GM19239 (cell line): ENCODE measurements at regions not wholly inside any gene's neighbourhood (a gene's known extent, or its start where the extent isn't known, plus 50 kb on each side); places are given as distances from the start of the nearest gene placed in this dataset.
"Not testable (repeated sequence)": the region's sequence is repeated elsewhere in the genome, so short reads cannot be mapped to it uniquely, and the experiment has no call there.

Experiments used
- DNase-seq: peaks from one replicate; pipeline ENCODE4 v3.0.0; 2011; ENCODE audit warnings: low spot score; ENCODE audit not compliant: insufficient read length
- FAIRE-seq: peaks from 2 replicates; lab custom pipeline; 2011; peaks lifted over from hg19 to GRCh38; lab: Jason Lieb, UNC

DNA sequence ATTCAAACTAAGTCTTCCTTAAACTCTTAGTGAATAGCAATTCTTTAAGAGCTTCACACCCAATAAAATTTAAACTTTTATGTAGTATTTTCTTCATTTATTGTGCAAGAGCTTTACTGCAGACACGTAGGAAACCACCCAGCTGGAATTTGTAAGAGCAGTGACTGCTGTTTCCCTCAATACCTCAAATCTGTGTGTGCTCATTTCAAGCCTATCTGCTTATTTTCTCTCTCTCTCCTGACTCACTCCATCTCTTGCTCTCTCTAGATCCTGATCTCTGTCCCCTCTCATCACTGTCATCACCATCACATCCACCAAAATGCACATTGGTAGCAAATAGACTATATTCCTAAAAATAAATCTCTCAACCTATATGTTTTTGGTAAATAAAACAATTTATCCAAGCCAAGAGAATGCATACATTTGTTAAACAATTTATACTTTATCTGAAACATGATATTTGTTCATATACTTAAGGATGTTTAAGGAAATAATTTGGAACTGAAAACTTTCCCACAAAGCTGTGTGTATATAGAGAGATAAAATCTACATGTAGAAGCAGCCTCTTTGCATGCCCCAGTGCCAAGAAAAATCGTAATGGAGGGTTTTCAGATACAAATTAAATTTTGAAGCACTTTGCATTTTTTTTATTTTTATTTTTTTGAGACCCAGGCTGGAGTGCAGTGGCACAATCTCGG, 273.0 kb downstream of the TFAP2A start:
- FAIRE-seq: no peak
- no peak for DNase-seq

DNA sequence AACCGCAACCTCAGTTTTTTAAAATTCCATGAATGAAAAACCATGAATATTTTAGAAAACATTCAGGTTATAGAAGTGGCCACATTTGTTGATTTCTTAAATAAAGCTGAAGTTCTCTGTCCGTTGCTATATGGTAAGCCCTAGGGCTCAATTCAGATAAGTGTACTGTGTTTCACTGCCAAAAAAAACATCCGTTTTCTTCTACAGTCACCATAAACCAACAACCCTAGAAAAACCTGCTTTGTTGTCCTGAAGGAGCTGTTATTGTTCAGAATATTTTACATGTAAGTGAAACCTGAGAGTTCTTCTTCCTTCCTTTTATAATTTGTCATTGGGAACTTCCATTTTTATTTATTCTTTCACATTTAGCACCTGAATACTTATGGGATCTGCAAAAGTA, 274.1 kb downstream of the TFAP2A start:
- FAIRE-seq (no peak), DNase-seq (no peak)

DNA sequence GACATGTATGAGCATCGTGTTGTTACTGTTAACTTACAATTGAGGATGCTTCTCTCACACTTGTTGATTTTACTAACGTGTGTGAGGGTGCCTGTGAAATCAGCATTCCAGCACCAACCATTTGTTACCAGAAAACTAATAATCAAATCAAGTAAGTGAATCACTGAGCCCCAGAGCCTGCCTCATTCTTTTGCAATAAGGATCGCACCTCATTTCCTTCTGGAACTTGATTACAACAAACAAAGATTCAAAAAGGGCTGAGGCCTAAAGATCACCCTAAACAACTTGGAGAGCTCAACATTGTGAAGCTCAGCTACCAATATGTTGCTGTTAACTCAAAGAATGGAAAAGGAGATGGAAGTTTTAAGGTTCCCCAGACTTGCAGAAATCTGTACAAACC, 274.7 kb downstream of the TFAP2A start:
- no peak for FAIRE-seq
- no peak for DNase-seq

DNA sequence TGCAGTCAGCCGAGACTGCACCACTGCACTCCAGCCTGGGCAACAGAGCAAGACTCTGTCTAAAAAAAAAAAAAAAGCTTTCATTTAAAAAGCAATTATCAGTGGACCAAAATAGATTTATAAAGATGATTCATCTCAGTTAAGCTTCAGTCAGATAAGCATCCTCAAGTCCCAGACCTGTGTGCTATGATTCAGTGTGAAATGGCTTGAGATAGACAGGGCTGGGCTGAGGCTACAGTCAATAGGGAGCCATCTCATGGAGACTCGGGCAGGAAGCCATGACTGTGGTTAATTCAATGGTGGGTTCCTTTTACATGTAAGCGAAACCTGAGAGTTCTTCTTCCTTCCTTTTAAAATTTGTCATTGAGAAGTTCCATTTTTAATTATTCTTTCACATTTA, 276.0 kb downstream of the TFAP2A start:
- DNase-seq (no peak), FAIRE-seq (no peak)

DNA sequence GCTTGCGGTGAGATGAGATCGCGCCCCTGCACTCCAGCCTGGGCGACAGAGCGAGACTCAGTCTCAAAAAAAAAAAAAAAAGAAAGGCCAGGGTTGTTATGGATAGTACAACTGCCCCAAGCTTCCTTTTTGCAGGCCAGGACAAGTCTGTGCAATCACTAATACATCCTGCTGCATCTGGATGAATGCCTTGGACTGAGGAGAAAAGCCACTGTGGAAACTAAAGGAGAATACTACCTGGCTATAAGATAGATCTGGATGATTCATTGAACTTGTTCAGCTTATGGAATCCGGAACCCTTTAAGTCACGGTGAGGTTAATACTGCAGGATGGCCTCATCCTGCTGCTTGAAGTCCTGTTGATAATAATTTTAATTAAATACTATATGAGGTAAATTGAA, 278.2 kb downstream of the TFAP2A start:
- DNase-seq (no peak), FAIRE-seq (no peak)

DNA sequence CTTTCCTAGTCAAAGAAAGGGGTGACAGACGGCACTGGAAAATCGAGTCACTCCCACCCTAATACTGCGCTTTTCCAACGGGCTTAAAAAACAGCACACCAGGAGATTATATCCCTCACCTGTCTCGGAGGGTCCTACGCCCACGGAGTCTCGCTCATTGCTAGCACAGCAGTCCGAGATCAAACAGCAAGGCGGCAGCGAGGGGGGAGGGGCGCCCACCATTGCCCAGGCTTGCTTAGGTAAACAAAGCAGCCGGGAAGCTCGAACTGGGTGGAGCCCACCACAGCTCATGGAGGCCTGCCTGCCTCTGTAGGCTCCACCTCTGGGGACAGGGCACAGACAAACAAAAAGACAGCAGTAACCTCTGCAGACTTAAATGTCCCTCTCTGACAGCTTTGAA, 280.7 kb downstream of the TFAP2A start:
- DNase-seq, FAIRE-seq: not testable (repeated sequence)

DNA sequence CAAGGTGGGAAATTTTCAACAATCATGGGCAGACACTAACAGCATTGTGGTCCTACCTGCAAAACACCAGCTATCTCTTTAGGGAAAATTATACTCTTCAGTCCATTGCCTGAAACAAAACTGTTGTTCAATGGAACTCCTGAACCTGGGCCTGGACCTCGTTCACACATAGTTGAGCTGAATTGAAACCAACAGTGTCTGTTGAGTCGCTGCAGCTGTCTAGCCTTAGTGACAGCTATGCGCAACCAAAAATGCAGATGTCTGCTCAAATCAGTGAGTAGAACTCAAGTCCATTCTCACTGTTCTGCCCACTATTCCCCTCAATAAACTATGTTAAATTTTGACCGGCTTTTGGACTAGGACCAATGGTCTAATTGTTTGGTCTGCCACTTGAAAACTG, 286.2 kb downstream of the TFAP2A start:
- FAIRE-seq (no peak), DNase-seq (no peak)

DNA sequence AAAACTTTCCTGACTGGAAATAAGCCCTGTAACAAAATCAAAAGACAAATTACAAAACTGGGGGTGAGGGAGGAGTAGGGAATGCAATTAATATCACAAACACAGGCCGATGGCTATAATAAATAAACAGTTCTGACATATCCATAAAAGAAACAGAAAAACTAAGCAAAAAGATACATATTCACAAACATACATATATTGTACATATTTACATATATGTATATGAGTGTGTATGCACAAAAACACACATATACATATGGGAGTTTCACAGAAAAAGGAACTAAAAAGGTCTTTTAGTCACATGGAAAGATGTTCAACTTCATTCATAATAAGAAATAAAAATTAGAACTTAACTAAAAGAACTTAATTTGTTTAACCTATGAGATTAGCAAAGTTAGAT, 292.7 kb downstream of the TFAP2A start:
- no peak for FAIRE-seq

DNA sequence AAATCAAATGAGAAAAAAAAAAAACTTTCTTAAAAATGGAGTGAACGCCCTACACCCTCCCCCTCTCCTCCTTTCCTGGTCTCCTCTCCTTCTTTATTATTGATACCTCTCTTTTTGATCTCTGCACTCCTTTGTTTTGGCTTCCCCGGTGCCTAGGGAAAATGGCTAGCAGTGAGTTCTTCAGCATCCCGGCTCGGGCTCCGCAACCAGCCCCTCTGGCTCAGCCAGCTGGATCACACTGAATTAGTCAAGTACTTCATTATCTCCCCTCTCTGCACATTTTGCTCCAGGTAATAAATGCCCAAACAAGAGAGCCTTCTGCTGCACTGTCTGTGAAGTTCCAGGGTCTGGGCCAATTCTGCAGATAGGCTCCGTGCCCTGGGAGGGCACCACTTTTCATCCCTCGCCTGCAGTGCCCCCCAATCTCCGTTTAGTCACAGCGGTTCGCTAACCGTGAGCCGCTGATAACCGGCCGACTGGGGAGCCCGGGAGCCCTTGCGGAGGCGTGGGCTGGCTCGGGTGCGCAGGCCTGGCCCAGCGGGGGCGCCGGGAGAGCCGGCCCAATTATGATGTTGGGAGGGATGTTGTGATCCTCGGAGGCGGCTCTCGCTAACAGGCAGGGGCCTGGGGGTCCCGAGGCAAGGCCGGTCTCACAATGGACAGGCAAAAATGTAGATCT, 301.9 kb downstream of the TFAP2A start:
- FAIRE-seq (no peak), DNase-seq (no peak)

More for the DNA sequence above, 292.7 kb downstream of the TFAP2A start:
- DNase-seq: no peak

DNA sequence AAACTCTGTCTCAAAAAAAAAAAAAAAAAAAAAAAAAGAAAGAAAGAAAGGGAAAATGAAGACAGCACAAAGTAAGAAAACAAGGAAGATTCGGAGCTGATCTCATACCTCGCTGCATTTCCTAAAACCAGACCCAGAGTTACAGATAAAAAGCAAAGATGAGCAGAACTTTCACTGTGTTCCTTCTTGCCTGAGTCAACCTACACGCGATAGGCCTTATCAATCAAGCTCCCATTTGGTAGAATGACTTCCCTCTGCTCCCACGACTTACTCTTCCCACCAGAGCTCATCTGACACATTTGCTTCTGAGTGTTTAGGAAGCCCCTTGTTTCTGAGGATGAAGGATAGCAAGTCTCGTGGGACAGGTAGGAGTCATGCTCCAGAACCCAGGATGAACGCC, 302.9 kb downstream of the TFAP2A start:
- FAIRE-seq (no peak), DNase-seq (no peak)

DNA sequence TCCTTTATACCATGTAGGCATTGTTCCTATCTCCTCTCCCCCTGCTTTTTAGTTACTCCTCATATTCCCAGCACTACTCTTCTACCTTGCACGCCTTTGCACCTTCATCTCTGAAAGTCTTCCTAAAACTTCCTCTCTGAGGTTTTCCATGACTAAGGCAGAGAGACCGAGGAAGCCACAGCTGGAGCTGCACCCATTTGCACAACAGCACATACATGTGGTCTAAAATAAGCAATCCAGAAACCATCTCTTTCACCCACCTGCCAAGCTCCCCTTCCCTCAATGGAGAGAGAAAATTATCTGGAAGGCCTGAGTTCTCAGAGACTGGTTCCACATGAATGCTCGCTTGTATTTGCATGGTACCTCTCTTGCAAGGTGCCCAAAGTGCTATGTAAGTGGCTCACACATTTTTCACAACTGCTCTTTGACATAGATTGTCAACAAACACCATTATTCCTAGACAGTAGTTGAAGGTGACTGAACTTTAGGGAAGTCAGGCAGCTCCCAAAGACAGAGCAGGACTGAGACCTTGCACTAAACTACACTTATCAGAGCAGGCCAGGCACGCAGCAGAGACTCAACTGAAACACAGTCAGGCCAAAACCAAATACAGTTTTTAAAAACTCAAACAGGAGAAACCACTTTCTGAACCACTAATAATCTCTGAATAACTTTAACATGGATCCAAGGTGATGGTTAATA, 313.2 kb downstream of the TFAP2A start:
- no peak for FAIRE-seq
- no peak for DNase-seq

DNA sequence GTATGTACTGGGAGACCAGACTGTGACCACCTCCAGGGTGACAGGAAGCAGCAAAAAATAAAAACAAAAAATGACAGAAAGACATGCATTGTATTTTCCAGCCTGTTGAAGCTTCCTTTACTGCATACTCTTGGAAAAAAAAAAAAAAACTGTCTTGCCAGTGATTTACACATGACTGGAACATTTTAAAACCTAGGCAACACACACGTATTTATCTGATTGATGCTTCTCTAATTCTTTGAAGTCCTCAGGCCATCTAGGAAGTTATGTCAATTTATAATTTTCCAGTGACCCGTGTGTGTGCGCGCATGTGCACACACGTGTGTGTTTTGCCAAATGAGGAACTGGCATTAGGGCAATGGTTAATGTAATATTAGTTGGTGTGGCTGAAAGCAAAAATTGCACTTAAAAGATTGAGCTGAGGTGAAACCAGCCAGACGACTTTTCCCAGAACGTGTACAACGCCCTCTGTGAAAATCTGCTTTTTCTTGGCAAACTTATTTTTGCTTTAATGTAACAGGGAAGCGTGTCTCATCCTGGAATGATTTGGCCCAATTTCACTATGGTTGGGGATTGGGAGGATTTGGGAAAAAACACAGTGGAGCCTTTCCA, 315.2 kb downstream of the TFAP2A start:
- DNase-seq (no peak), FAIRE-seq (no peak)

DNA sequence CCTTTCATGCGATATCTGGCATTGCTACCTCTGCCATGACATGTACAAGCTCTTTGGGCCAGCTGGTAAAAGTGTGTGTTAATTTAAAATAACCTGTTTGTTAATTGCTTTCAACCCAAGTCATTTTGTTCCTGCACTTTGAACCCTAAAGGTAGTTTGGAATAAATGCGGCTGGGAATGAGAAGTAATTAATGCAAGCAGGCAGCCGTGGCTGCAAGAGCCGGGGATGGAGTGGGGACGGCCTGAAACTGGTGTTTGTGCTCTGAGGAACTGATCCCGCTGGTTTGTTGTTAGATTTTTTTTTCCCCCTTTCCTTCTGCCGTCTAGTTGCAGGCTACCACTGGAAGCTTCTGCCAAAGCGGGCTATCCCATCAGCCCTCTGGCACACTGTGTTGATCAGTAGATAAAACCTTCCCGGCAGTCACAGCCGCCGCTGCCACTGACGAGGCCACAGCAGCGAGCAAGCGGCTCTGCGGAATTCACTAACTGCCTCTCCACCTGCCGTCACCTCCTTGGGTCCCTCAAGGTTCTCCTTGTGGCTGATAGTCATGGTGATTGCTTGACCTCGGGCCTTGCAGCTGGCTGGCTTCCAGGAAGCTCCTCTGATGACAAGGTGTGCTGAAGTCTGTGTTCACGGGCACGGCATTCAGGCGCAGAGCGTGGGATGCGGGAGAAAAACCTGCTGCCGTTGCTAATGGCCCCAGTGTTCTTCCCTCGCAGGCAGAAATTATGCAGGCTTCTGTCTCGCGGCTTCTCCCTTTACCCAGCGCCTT, 315.9 kb downstream of the TFAP2A start:
- no peak for FAIRE-seq
- DNase-seq: no peak

DNA sequence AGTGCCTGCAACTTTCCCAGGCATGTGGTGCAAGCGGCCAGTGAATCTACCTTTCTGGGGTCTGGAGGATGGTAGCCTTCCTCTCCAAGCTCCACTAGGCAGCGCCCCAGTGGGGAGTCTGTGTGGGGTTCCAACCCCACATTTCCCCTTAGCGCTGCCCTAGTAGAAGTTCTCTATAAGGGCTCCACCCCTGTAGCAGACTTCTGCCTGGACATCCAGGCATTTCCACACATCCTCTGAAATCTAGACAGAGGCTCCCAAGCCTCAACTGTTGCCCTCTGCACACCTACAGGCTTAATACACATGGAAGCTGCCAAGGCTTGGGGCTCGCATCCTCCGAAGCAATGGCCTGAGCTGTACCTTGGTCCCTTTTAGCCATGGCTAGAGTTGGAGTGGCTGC, 321.6 kb downstream of the TFAP2A start:
- no peak for FAIRE-seq

DNA sequence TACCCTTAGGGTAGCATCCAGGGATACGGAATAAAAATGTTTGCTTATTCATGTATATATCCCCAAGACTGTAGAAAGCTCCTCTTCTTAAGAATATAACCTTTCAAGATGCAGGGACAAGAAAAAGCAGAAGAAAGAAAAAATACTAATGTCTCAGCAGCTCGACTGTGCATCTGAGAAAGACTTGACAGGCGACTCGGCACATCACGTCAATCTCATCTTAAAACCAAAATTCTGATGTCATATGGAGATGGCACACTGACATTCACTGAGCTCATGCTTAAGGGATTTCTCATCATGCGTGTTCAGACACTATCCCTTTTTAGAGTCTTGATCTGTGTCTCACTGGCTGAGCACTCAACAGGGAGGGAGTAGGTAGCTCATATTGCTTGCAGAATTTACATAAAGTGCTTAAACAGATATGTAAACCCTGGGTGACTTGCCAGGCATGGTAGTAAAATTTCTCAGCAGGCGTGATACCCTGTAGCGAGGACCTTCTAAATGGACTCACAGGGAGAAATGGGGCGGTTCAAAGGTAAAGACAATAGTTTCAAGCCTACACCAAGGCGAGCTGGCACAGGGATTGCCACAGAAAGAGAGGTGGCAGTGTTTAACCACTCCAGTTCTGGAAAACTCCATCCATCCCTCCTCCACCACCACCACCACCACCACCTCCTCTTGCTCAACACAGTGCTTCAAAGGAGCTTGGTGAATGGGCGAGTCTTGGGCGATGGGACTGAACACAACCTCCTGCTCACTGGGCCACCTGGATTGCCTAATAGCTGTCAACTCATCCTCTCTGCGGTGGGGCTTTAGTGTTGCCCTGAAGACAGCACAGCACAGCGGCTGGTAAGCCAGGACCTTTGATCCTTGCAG, 330.5 kb downstream of the TFAP2A start:
- FAIRE-seq (no peak), DNase-seq (no peak)

More for the DNA sequence above, 321.6 kb downstream of the TFAP2A start:
- DNase-seq: no peak

DNA sequence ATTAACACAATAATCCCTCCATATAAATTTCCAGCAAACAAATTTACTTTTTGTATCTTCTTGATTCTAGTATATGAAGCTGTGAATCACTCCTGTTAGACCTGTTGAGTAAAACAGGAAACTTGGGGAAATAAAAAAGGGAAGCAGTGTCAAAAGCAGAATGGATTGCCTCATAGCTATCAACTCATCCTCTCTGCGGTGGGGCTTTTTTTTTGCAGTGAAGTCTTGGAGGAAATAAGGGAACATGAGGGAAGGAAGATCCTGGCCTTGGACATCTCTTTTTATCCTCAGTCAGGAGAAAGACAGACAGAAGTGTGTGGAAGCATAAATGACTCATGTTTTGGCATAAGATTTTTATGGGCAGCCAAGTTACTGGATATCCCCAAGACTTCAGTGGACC, 332.5 kb downstream of the TFAP2A start:
- FAIRE-seq (no peak), DNase-seq (no peak)

DNA sequence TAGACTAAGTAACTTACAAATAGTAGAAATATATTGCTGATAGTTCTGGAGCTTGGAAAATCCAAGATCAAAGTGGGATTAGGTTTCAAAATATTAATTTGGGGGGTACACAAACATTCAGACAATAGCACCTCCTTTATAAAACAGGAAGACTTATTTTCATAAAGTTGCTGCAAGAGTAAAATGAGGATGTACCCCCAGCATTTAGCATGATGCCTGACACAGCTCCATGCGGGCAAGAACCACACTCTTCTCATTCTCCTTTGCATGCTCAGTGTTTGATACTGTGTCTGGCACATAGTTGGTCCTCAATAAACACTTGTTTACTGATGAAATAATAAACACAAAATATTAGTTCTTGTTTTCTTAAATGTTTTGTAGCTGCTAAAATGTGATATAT, 332.9 kb downstream of the TFAP2A start:
- DNase-seq: no peak
- FAIRE-seq: no peak

DNA sequence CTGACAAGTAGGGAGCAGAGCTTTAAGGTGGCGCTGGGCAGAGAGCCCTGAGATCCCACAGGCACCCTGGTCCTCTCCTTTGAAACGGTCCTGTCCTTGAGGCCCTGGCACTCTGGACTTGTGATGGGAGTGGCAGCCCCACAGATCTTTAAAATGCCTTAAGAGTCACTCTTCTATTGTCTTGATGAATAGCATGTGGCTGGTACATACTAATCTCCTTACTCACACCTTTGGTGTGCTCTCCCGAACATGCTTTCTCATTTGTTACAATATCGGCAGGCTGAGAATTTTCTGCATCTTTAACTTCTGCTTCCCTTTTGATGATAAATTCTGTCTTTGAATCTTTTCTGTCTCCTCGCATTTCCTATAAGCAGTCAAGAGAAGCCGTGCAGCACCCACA, 333.8 kb downstream of the TFAP2A start:
- FAIRE-seq (no peak), DNase-seq (no peak)

DNA sequence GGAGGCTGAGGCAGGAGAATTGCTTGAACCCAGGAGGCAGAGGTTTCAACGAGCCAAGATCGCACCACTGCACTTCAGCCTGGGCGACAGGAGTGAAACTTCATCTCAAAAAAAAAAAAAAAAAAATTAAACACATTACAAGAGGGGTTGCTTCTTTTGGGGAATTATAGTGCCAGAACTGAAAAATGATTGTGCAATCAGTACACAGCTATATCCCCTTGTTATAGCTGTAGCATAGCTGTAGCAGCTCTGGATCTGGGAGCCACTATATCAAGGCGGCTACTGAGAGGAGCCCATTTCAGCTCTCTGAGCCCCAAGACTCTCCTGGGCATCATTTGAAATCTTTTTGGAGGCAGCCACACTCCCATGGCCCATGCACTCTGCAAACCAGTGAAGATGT, 334.3 kb downstream of the TFAP2A start:
- DNase-seq (no peak), FAIRE-seq (no peak)
